ENCODE measurements at regions not wholly inside any gene's neighbourhood (a gene's known extent, or its start where the extent isn't known, plus 50 kb on each side); places are given as distances from the start of the nearest gene placed in this dataset.

DNA sequence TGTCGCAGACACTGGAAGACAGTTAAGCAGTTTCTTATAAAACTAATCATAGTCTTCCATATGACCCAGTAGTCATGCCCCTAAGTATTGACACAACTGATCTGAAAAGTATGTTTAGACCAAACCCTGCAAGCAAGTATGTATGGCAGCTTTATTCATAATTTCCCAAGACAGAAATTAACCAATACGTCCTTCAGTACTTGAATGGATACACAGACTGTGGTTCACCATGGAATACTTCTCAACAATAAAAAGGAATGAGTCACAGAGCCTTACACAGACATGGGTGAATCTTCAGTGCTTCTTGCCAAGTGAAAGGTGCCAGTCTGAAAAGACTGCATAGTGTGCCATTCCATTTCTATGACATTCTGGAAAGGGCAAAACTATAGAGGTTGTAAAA, 50.2 kb upstream of the AKR1E2 start:
- DNase-seq (ENCODE audit: low read depth in 4 of 4, low spot score in 2 of 4) = no peak

DNA sequence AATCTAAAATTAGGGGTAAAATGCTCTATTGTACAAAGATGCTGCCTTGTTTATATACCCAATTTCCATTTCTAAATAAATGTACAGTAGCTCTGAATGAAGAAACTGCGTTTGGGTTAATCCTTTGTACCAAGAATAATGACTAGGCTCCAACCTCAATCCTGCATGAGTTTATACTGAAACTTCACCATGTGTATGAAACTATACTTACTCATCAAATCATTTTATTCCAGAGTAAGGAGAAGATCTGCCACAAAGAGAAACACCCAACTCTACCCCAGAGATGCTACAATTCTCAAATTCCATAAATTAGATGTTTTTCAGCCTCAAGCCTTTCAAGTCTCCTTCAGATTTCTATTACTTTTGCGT, 53.8 kb upstream of the AKR1E2 start:
- no peak for DNase-seq (ENCODE audit: low read depth in 4 of 4, low spot score in 2 of 4)

DNA sequence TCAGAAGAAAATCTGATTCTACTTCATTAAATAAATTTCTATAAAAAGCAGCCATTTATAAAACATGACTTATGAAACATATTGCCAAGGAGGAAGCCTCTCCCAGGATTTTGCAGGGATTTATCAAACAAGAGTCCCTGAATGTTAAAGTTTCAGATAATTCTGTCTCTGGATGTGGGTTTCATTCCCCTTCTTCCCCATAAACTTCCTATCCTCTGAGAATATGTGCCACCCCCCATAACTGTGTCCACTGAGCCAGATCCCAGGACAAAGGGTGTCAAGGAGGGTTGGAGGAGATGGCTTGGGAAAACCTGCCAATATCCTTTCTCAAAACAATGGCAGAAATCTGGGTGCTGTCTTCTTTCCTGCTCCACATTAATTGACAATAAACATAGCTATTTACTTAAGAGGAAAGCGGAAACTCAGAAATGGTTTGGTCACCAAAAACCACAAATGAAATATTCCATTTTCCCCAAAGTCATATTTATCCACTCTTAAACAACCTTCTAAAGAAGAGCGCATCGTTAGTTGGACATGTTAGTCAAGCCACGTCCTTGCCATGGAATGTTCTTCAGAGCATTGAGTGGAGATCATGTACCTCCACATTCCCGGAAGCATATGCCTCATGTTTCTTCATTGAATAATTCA, 54.3 kb upstream of the AKR1E2 start:
- DNase-seq (ENCODE audit: low read depth in 4 of 4, low spot score in 2 of 4) = no peak

DNA sequence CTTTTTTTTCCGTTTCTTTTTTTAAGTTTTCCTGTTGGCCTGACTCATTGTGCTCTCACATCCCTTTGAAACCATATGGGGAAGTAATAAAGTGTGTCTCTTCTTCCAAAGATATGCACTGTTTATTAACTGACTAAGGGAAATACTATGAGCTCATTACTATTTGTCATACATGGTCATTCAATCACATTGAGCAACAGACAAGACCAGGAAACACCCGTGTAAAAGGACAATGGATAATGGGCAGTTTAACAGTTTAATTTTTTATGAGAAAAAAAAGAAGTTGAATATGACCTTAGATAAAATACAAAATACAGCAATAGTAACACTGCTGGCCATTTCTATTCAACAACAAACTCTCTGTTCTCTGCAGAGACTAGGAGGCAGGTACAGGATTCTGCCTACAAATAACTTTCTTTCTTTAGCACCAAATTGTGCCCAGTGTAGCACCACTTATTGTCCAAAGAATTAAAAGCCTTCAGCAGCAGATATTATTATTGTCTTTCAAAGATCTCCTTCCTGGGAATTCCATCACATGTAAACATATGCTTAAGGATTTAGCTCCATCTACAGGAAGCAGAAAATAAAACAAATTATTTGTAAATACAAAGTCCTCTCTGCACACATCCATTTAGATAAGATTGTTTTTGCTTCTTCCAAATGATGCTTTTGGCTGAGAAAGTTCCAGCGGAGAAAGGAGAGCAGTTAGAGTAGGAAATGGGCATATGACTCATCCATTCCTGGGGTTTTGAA, 55.0 kb upstream of the AKR1E2 start:
- no peak for DNase-seq (ENCODE audit: low read depth in 4 of 4, low spot score in 2 of 4)

DNA sequence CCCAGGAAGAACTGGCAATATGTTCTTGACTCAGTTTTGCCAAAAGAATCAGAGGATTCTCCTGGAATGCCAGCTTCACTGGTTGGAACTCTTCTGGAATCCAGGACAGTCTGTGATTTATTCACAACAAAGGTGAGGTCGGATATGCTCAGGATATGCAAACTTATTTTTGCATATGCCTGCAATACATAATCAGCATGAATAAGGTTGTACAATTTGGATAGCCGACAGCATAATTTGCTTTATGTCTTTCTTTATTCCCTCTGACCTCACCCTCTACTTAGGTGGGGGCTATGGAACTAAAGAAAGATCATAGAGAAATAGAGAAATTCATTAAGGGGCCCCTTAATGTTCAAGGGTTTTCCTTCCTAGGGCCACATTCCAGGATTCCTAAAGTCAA, 57.6 kb upstream of the AKR1E2 start:
- no peak for DNase-seq (ENCODE audit: low read depth in 4 of 4, low spot score in 2 of 4)

DNA sequence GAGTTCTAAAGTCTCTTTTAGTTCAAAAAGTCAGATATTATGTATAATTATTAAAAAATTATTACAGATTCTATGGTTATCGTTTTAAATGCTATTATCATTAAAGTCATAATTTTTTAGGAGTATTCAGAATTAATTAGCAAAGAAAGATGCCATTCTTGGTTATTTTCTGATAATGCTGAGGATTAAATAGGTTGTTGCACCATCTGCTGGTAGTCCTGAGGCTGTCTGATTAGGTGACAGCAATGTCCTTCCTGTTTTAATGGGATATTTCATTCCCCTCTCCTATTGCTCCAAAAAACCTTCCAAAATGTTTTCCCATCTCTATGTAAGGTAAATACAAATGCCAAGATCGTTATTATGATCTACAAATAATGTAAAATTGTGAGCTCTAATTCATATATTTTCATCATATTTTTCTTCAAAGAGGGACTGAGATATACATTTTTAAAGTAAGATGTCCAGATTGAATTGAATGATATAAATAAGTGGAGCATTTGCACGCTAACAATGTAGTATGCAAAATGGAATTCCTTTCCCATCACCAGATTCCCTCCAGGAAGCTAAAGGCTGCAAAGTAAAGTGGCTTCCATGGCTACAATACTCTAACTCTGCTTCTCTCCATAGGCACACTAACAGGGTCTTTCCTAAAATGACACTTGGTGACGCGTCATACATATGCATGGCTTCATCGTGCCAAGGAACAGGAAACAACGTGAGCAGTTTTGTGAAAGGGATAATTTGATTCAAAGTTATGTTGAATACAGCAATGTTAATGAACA, 58.8 kb upstream of the AKR1E2 start:
- no peak for DNase-seq (ENCODE audit: low read depth in 4 of 4, low spot score in 2 of 4)

DNA sequence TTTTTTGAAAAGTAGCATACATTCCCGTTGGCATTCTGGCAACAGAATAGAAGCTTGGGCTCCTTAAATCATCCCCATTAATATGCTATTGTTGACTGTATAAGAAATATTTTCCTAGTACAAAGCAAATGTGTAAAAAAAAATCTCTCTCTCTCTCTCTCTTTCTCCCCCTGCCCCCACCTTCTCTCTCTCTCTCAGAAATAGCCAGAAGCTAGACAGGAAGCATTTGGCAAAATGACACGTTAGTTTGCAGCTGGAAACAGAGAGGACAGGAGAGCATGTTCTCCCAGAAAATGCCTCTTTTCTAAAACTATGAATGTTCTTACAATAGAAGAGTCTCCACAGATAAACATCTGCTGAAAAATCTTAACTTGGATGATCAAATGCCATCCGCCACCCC, 59.6 kb upstream of the AKR1E2 start:
- no peak for DNase-seq (ENCODE audit: low read depth in 4 of 4, low spot score in 2 of 4)

DNA sequence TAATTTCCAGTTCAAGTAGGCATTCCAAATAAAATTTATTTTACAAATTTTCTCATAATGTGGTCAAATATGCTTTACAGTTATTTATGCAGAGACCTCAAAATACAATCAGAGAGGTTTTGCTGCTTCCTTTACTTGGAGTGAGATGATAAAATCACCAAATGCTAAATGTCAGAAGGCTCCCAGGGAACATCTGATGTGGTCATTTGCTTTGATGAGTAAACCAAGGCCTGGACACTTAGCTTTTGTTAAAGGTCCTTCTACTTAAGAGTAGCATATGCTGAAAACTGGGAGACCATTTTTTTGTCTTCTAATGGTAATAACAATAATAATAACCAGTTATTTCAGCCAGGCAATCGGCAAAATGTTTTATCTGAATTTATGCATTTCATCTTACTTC, 60.6 kb upstream of the AKR1E2 start:
- DNase-seq (ENCODE audit: low read depth in 4 of 4, low spot score in 2 of 4) = no peak

DNA sequence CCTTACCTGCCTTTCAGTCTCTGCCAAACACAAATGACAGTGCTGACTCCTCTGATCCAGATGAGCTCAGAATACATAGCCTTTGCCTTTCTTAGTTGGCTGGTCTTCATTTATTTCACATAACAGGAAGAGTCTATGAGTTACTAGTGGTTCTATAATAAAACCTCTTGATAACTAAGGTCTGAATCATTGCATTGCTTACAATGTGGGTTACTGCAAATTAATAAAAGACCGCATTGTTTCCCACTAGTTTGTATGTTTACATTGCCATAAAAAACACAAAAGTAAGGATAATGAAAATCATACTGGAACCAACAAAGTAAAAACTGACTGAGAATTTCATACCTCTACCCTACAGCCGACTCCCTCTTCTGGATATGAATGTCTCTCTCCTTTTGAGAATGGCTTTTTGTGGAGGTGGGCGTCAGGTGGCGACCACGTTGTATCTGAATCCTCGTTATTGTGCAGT, 62.0 kb upstream of the AKR1E2 start:
- DNase-seq (ENCODE audit: low read depth in 4 of 4, low spot score in 2 of 4) = no peak

DNA sequence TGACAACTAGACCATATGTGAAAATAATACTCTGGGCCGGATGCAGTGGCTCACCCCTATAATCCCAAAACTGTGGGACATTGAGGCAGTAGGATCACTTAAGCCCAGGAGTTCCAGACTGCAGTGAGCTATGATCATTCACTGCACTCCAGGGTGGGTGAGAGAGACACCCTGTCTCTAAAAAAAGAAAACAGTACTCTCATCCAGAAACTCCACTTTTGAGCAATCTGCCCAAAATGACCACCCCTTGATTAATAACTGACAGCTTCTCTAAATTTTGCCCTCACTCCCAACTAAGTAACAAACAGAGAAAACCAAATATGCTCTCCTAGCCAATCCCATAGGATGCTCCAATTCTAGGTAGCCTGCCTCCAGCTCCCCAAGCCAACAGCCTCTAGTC, 62.5 kb upstream of the AKR1E2 start:
- no peak for DNase-seq (ENCODE audit: low read depth in 4 of 4, low spot score in 2 of 4)

DNA sequence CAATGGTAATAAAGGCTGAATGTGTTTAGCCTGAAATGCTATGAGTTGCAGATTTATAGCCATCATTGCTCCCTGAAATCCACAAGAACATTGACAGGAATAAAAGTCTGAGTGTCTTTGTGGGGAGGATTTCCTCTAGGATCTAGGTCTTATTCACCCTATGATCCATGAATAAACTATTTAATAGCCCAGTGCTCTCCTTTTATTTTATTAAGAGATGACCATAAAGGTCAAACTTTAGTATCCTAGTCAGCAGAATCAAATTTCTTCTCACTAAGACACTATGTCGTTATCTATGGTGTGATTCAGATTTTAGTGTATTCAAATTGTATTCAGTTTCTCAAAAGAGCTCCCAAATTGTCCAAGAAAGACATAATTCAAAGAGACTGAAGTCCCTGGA, 67.8 kb upstream of the AKR1E2 start:
- no peak for DNase-seq (ENCODE audit: low read depth in 4 of 4, low spot score in 2 of 4)

DNA sequence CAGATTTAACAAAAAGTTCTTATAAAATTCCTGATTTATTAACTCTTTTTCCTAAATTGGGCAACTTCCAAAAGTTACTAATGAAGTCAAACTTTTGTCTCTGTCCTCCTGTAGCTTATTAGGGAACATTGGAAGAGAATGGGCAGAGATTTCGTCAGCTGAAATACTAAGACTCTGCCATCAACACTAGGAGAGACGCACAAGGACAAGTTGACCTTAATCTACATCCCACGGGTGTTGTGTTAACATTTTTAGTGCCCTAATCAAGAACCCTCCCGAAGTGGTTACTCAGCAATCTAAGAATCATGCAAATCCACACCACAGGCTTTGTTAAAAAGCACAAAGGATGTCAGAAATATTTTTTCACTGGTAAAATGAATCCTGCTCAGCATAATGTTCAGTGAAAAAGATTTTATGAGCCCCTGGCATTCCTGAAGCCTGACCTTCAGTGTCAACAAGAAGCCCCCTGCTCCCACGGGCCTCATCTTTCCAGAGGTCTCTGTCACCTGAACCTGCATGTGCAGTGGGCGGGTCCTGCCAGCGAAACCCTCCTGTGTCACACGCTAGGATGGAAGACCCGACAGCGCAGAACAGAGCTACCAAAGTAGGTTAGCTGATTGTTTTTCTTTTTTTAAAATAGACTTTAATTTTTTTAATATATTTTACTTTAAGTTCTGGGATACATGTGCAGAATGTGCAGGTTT, 70.6 kb upstream of the AKR1E2 start:
- DNase-seq (ENCODE audit: low read depth in 4 of 4, low spot score in 2 of 4) = no peak

DNA sequence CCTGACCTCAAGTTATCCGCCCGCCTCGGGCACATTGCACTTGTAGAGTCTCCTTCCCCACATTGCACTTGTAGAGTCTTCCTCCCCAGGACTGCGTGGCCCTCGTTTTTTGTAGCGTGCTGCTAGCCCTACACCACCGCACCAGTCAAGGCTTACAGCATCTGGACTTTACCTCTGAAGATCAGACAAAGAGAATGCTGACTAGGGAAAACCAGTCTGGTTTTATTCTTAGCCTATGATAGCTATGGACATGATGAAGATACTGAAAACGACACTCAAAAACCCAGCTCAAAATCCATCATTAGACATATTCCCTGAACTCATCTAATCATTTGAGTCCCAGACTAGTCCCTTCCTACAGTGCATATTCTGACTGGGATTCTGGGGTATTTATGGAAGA, 71.9 kb upstream of the AKR1E2 start:
- DNase-seq (ENCODE audit: low read depth in 4 of 4, low spot score in 2 of 4) = no peak

DNA sequence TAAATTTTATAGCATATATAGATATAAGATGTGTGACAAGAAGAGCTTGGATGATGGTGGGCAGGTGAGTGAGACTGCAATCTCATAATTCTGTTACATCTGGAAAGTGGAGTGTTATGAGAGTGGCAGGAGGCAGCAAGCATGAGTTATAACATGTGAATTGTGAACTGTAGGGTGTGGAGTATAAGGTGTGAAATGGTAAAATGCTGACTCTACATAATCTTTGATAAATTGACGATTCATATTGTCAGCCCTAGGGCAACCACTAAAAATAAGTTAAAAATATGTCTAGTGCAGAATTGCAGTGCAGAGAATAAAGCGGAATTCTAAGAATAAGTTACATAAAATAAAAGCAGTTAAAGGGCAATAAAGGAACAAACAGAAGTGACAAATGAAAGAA, 74.8 kb upstream of the AKR1E2 start:
- DNase-seq (ENCODE audit: low read depth in 4 of 4, low spot score in 2 of 4) = no peak

DNA sequence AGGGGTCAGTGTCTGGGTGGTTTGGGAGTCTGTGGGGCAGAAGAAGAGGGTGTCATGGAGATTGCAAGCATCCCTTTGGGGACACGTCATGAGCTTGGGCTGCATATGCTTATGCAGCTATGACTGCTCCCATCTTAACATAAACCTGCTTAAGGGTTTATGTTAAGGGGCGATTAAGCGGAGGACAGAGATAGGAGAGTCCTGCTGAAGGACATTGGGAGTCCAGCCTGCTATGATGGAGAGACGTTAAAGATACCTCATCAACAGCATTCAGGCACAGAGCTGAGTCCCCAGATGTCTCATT, 76.8 kb upstream of the AKR1E2 start:
- DNase-seq (ENCODE audit: low read depth in 4 of 4, low spot score in 2 of 4) = no peak

DNA sequence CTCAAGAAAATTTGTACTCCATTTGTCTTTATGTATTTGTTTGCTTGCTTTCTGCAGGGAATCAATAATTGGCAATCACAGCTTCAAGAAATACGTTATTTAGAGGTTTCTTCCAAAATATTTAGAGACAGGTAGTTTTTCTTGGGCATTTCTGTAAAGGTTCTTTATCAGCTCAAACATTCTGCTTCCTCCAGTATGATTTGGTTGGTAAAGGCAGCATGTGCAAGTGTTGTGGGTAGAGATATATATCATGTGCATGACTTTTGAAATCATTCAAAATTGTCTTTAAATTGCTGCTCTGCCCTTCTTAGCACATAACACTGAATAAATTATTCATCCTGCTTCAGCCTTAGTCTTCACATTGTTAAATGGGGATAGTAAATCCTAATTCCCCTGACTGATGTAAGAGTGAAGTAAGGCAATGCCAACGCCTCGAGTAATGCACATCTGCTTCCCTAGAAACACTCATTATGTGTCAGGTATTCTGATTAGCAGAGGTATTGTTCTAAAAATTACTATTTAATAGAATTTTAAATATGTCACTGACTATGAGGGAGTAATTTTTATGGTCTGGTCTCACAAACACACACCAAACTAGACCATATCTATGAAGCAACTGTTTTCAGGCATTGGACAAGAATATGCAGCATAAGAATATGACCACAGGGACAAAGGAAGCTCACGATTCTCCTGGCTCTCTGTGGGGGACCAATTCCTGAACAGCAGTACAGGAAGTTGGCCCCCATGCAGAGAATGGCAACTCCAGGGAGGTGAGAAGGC, 77.3 kb upstream of the AKR1E2 start:
- no peak for DNase-seq (ENCODE audit: low read depth in 4 of 4, low spot score in 2 of 4)

DNA sequence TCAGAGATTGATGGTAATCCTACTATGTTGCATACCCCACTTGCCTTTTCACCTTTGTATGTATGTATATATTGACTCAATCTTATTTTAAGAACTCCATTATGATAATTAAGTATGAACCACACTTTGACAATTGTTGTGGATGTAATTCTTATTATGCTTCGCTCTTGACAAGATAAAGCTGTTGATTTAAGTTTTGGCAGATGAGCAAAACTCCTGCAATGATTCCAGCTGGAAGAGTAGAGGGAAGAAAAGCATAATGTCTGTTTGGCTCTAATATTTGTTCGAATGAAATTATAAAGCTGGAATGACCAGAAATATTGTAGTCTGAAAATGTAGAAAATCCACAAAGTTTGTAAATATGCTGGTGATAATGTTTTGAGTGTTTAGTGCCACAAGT, 83.8 kb upstream of the AKR1E2 start:
- DNase-seq (ENCODE audit: low read depth in 4 of 4, low spot score in 2 of 4) = no peak

DNA sequence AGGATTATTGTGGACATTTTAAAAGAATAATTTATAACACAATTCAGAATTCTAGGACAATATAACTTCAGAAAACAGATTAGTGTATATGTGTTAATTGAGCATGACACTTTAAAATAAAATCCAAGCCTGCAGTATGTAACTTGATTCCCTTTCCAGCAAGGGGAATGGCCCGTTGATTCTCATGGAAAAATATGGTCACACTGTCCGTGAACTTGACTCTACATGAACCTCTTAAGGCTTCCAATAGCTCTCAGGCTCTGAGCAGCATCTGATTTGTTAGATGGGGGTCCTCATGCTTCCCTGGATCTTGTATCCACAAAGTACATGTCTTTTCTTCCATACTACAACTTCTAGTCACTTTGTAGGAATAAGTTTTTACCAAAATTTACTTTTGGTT, 85.5 kb upstream of the AKR1E2 start:
- no peak for DNase-seq (ENCODE audit: low read depth in 4 of 4, low spot score in 2 of 4)

DNA sequence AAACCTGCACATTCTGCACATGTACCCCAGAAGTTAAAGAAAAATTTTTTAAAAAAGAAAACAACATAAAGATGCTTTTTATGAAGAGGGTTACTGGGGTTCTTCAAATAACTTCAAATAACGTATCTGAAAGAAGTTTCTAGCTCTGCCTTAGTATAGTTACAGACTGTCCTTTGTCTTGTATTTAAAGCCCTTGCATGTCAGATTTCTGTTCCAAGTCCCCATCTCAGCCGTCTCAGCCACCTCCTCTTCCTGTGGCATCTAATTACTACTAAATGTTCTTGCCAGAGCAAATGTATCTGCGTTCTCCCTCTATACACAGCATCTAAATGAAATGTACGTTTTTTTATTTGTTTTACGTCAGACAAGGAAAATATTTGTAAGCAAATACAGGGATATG, 89.4 kb upstream of the AKR1E2 start:
- DNase-seq (ENCODE audit: low read depth in 4 of 4, low spot score in 2 of 4) = no peak

DNA sequence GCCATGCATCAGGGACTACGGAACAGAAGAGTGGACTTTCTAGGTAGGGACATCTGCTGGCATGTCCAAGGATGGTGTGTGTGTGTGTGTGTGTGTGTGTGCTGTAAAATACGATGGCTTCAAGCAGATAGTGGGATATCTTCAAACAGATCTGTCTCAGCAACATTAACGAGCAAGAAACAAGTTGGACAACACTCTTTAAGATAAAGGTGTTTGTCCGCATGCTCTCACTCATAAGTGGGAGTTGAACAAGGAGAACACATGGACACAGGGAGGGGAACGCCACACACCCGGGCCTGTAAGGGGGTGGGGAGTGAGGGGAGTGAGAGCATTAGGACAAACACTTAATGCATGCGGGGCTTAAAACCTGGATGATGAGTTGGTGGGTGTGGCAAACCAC, 89.8 kb upstream of the AKR1E2 start:
- DNase-seq (ENCODE audit: low read depth in 4 of 4, low spot score in 2 of 4) = no peak

DNA sequence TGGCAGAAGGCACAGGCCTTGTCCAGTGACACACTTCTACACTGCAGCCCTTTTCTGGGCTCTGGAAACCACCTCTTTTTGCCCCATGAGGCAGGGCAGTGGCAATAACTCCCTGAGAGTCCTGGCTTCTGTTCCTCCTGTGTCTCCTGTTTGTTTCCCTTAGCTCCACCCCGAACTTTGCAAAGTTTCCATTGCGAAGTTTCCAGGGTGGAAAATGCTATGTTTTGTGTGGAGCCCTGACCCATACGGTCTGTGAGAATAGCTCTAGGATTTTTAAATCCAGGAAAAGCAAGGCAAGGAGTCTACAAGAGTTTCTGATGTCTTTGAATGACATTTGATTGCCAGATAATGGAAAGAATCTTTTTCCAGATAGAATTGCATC, 92.2 kb upstream of the AKR1E2 start:
- DNase-seq (ENCODE audit: low read depth in 4 of 4, low spot score in 2 of 4) = no peak
